GM21360 (cell line): ENCODE measurements at regions not wholly inside any gene's neighbourhood (a gene's known extent, or its start where the extent isn't known, plus 50 kb on each side); places are given as distances from the start of the nearest gene placed in this dataset.
"Not testable (repeated sequence)": the region's sequence is repeated elsewhere in the genome, so short reads cannot be mapped to it uniquely, and the experiment has no call there.

Experiments
- ATAC-seq: cut with Tn5 transposase; IDR thresholded peaks from one replicate; pipeline ENCODE4 v1.9.1; 2021; ENCODE audit warnings: mild to moderate bottlenecking, moderate library complexity; ENCODE audit not compliant: unreplicated experiment

DNA sequence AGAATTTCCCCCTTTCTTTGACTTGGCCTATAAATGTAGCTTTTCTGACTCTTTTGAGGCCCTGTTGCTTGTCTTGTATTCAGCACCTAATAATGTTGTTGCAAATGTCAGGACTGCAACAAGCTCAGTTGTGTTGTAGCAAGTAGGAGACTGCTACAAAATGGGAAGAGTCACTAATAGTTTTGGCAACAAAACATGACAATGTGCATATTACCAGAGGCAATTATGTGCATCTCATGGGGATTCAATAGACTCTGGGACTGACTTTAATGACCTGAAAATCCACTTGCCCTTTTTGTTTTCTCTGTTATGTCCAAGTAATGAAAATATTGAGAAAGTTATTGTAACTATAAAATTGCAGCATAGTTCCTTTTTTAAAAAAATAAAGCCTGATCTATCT lies 368.4 kb downstream of the OSTF1 start:
- ATAC-seq = no peak

DNA sequence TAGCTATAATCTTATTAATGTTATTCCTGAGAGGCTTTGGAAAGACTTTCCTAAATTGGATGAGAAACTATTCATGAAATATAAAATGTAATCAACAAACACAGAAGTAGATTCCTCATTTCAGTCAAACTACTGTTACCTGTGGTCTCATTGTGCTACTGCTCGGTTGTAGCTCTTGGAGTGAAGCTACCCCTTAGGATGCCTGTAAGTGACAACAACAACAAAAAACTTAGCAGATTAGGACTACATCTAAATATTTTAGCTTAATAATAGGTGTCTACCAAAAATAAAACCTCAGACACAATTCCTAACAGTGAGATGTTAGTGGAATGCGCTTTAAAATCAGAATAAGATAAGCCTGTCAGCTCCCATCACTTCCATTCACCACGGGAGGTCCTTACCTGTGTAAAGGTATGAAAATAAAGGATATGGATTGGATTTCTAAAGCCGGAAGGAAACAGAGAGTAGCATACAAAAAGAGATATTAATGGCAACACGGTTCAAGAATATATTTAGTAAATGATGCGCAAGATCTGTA lies 369.2 kb downstream of the OSTF1 start:
- no peak for ATAC-seq

DNA sequence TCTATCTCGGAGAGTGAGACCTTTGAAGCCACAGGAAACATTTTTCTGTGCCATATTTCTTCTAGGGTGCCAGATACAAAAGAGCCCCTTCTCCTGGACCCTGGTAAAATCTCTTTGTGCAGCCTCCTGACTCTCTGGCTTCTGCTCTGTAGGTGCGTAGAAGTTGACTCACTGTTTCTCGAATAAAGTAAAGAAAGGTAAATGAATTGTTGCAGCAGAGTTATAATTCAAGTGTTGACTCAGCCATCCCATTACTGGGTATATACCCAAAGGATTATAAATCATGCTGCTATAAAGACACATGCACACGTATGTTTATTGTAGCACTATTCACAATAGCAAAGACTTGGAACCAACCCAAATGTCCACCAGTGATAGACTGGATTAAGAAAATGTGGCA lies 371.0 kb downstream of the OSTF1 start:
- not testable (repeated sequence) for ATAC-seq

DNA sequence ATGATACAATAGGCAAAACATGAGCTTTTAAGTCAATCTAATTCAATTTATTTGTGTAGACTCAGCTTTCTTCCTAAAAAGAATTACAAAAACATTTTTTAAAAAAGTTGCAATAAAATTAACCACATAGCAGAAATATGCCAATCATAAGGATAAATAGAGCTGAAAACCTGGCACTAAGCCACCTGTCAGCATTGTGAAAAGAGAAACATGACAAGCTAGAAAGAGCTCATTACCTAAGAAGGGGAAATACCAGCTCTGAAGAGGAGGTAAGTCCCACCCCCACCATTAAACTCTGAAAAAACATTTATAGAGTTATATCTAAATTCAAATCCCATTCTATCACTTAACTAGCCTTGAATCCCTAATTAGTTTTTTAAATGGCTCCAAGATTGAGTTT lies 372.9 kb downstream of the OSTF1 start:
- no peak for ATAC-seq

DNA sequence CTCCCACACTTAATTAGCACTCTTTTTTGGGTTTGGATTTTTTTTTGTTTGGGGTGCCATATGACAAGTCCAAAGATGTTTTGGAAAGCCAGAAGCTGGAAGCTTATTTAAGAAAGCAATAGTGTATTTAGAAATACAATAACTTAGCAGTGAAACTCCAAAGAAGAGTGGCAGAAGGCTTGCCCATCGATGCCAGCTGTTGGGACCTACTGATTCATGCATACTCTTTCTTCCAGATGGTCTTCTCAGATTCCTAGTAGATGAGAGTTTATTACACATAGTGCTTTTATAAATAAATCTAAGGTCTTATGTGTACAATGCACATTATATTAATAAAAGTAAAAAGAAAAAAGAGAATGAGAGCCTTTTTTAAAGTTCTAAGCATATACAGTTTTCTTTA lies 374.6 kb downstream of the OSTF1 start:
- no peak for ATAC-seq

DNA sequence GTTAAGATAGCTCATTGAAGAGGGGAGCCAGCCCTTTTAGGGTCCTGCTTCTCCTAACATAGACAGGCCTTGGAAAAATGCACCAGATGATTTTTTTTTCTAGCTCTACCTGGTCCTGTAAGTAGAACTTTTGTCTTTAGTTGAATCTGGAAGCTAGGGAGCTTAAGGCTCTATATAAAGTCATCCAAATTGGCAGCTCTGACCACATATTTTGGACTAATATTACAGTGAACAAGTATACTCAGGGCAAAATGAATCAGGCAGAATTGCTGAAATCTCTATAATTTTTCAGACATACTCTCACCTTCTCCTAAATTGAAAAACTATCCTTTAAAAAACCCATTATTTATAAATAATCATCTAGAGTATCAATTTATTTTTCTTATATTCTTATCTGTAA lies 375.6 kb downstream of the OSTF1 start:
- ATAC-seq = no peak

DNA sequence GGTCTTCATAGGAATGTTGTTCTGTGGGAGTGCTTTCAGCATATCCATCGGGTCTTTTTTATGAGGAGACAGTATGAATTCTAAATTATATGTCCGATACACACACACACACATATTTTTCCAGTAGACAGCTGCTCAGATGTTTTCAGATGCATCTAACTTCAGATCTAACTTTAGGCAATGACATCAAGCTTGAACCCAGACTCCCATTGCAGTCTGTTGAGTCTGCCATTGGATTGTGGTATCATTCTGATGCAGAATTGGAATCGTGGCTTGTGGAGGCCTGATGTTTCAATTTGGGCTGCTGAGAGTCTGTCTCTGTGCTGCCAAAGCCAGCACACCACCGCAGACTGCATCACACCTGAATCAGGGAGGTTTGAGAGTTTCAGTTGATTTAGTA lies 376.4 kb downstream of the OSTF1 start:
- no peak for ATAC-seq

DNA sequence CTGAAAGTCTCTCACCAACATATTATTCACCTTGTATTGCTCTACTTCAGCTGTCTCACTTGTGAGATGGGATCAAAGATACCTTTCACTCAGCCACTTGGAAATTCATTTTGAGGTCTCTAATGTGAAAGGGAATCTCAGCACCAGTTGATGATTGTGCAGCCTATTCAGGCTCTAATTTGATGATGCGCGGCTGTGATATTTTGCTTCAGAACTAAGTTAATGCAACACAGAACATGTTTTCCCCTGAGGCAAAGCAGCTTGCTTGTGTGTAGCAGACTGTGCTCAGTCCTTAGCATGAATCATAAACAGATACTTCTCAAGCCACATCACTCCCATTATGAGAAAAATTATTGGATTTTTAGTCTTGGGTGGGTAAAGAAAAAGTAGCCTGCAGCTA lies 378.8 kb downstream of the OSTF1 start:
- no peak for ATAC-seq

DNA sequence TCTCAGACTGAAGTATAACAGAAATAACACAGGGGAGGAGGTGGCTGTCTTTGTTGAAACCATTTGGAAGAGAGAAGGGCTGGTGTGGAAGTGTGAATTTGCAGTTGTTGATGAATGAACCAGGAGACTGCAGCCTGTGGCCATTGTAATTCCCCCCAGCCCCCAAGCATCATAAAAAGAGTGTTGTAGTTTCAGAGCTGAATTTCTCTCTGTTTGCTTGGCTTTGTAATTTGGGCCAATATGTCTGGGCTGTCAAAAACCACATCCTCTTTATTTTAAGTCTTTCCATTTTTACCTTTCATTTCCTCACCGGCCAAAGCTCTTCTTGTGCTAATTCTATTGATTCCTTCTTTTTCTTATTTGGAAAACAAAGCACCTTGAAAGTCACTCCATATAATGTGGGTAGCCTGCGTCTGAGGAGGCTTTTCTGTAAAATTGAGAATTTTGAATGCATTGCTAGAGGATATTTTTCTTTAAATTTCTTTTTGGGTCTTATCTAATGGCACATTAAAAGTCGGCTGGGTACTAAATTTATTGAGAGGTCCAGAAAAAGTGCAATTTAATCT lies 383.3 kb downstream of the OSTF1 start:
- no peak for ATAC-seq

DNA sequence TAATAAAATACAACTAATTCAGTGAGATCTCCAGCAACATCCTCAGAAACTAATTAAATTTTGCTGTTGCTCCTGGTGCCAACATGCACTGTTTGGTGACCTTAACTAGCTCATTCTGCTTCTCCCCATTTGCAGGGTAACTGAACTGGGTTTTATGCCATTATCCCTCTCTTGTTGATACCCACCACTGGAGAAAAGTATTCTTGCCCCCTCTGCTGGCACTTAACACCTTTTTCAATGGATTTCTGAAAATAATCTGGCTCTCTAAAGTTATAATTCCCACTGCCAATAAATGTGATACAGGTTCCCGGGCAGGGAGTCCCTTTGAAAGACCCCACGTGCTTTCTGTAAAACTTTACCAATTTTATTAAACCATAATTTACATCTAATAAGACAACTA lies 394.3 kb downstream of the OSTF1 start:
- ATAC-seq = no peak

DNA sequence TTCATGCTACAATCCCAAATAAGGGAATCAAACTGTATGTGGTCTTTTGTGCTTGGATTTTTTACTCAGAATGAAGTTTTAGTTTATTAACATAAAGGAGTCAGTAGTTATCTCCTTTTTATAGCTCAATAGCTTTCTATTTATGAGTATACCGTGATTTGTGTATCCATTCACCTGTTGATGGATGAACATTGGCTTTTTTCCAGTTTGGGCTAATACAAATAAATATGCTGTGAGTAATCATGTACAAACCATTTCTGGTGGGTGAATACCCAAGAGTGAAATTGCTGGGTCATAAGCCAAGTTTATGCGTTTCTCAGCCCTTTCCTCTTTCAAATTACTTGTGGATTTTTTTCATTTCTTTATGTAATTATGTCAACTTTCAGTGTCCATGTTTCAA lies 395.3 kb downstream of the OSTF1 start:
- no peak for ATAC-seq

DNA sequence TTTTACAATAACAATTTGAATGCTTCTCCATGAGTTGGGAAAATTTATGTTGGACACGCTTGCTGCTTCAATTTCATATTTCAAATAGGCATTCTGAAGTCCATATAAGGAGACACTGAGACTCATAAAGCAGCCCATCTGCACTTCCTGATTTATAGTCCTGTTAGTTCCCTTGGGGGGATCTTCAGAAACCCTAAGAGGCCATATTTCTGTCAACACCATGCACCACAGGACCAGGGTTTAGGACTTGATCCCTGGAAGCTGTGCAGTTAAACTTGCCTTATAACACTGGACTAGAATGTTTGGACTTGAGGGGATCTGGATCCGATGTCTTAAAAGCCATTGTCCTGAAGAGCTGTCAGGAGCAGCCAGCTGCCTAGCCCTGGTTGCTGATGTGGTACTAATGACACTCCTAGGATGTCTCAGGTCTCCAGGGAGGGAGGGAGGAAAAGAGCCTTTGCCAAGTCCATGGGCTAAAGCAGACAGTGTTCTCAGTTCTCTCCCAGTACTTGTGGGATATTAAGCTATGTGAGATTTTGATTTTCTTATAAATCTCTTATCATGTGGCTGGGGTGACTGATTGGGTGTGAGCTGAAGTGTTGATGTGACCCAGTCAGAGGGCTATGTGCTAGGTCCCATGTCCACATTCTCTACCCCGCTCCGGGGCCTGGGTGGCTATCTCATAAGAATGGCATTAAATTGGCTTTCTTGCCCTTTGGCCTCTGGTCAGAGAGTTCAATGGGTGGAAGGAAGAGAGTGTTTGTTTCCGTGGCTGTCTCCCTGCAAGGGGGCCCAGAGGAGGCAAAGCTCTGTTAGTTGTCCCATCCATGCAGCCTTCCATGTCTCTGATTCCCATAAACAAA lies 399.8 kb downstream of the OSTF1 start:
- ATAC-seq = no peak

DNA sequence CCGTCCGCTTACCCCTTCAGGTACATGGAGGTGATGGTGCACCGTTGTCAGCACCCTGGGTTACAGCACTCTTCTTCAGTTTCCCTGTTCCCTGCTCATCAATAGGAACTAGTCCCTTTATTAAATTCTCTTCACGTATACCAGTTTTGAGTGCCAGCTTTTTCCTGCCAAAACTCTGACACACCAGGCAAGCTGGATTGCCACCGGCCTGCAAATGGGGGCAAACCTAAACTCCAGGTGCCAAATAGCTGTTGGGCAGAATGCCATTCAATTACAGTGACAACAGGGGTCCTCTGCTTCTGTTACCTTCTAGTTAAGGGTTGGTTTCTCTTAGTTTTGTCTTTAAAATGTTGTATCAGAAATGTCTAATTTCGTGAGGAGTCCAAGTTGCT lies 400.4 kb downstream of the OSTF1 start:
- no peak for ATAC-seq

DNA sequence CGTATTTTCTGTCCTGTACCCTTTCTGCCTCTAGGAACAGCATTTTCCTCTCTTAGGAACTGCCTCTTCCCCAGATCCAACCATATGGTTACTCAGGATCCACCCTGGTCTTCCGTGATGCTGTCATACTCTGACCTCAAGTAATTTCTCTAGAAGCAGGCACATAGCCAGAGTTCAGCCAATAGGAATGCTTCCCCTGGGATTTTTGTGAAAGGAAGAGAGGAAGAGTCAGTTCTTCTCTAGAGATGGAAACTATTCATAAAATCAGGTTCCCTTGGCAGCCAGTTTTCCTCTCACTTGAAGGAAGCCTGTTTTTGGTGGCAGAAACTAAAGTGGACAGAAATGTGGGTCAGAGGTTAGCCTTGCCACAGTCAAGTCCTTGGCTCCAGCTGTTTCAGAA lies 400.1 kb upstream of the PCSK5 start:
- no peak for ATAC-seq

DNA sequence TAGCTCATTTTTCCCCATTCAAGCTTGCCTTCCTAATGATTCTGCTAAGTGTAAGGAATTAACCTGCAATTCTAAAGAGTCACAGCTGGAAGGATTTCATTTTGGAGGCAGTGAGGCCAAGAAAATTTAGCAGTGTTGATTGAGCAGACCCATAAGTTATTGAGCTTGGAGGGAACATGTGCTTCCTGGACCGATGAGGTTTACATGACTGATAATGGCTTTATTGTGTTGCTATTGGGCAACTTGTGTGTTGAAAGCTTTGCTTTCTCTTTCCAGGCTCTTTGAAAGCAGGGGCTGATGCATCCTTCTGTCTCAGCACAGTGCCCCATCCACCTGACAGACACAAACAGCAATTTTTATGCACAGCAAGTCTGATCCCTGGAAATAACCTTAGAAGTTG lies 398.9 kb upstream of the PCSK5 start:
- ATAC-seq = no peak

DNA sequence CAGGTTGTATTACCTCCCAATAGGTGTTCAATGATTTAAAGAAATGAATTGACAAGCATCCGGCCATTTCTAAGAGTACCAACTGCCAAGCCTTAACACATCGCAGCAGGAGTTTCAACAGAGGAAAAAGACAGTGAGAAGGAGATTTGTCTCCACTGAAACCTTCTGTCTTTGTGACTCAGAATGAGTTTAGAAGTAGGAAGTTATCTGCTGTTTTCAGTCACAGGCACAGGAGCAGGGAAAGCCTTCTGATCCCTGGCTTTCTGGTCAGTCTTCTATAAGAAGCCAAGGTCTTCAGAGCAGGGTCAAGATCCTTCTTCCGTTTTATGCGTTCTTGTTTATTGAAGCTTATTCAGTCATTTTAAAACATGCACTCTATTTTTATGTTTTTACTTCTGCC lies 390.7 kb upstream of the PCSK5 start:
- ATAC-seq = no peak

DNA sequence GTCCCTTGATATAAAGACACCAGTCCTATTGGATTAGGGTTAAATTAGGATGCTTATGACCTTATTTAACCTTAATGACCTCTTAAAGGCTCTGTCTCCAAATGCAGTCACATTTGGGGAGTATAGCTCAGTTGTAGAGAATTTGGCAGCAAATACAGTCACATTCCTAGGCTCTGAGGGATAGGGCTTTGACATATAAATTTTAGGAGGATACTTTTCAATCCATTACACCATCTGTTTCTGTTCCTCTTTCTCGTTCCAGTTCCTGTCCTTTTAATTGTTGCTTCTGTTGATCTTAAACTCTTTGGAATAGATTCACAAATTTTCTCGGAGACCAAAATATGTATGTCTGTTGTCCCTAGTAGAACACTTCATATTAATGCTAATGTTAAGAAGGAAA lies 390.0 kb upstream of the PCSK5 start:
- ATAC-seq = no peak

DNA sequence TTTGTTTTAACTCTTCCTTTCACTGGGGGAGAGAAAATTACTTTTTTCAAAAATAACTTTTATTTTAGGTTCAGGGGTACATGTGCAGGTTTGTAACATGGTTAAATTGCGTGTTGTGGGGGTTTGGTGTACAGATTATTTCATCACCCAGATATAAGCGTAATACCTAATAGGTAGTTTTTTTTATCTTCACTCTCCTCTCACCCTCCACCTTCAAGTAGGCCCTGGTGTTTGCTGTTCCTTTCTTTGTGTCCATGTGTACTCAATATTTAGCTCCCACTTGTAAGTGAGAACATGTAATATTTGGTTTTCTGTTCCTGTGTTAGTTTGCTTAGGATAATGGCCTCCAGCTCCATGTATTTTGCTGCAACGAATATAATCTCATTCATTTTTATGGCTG lies 389.5 kb upstream of the PCSK5 start:
- not testable (repeated sequence) for ATAC-seq

DNA sequence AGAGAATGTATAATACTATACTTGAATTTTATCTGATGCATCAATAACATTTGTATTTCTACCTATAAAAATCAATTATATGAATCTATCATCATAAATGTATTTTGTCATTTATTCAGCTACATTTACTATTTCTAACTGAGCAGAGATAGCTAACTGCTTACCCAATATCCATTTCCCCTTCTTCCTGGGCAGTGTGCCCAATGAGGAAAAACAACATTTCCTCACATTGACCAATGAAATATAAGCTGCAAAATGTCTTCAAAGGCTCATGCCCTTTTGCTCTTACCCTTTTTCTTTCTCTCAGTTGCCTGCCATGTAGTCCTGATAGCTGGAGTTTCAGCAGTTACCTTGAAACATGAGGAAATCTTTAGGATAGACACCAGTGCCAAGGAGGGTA lies 385.8 kb upstream of the PCSK5 start:
- ATAC-seq = no peak

DNA sequence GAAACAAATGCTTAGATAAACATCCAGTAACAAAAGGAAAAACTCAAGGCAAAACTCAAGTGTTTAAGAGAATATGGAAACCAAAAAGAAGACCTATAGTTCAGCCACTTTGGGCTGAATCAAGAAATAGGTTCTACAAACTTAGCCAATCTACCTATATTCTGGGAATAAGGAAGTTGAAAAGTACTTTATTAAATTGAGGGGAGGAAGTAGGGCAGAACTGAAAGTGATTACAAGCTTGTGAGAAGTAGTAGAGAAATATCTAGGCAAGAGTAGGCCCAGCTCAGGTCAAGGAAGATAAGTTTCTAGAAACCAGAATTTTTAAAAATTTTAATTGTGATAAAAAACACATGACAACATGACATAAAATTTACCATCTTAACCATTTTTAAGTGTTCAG lies 384.8 kb upstream of the PCSK5 start:
- no peak for ATAC-seq

DNA sequence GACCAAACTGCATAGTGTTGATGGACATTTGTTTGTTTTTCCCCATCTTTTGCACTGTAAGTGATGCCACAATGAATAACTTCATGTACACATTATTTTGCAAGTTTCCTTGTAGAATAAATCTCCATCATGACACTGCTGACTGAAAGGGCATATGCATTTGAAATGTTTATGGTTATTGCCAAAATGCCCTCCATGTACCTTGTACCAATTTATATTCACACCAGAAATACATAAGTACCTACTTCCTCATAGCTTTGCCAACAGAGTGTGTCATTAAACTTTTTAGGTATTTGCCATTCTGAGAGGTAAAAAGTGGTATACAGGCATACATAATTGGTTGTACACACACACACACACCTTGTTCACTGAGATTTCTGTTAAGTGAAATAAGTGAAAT lies 361.0 kb upstream of the PCSK5 start:
- no peak for ATAC-seq

DNA sequence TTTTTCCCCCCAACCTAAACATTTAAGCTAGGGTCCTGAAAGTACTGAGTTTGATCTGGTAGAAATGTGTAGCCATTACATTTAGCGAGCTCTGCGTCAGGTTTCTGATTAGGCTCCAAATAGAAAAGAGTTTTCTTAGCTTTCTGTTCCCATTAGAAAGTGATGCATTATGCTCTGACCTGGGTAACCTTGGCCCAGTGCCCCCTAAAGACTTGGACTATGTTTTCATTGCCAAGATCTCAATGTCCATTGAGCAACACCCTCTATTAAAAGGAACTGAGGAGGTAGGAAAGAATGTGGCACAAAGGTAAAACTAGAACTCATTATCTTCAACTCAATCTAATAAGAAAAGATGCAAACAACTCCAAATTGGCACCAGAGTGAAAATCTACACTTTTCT lies 358.9 kb upstream of the PCSK5 start:
- ATAC-seq = no peak
